Epidermal melanocyte (primary cell): ENCODE measurements at regions not wholly inside any gene's neighbourhood (a gene's known extent, or its start where the extent isn't known, plus 50 kb on each side); places are given as distances from the start of the nearest gene placed in this dataset.

Experiments
- DNase-seq: peaks from one replicate; pipeline ENCODE4 v3.0.0; 2011; ENCODE audit warnings: low spot score; ENCODE audit not compliant: insufficient read length

- DNase-seq, result no peak
Measured at GRCh38 chr9:135008416-135008815, 79.1 kb upstream of the OLFM1 start.

- no peak for DNase-seq
Measured at GRCh38 chr9:135009051-135009560, 78.4 kb upstream of the OLFM1 start.

GRCh38 chr9:135009794-135010585 is 77.5 kb upstream of the OLFM1 start:
- DNase-seq, result no peak

- no peak for DNase-seq
Measured at GRCh38 chr9:135010586-135010860, 76.9 kb upstream of the OLFM1 start.

GRCh38 chr9:135010921-135011320 is 76.5 kb upstream of the OLFM1 start:
- DNase-seq, result no peak

- no peak for DNase-seq
Measured at GRCh38 chr9:135012166-135012565, 75.3 kb upstream of the OLFM1 start.

- DNase-seq, result no peak
Measured at GRCh38 chr9:135014311-135015010, 73.0 kb upstream of the OLFM1 start.

- DNase-seq, result no peak
Measured at GRCh38 chr9:135015096-135015495, 72.4 kb upstream of the OLFM1 start.

GRCh38 chr9:135015565-135015964 is 71.9 kb upstream of the OLFM1 start:
- DNase-seq, result no peak

GRCh38 chr9:135016037-135016640 is 71.3 kb upstream of the OLFM1 start:
- no peak for DNase-seq

GRCh38 chr9:135016876-135017275 is 70.6 kb upstream of the OLFM1 start:
- no peak for DNase-seq

GRCh38 chr9:135017899-135018298 is 69.6 kb upstream of the OLFM1 start:
- DNase-seq, result no peak

GRCh38 chr9:135018306-135018915 is 69.1 kb upstream of the OLFM1 start:
- no peak for DNase-seq

- no peak for DNase-seq
Measured at GRCh38 chr9:135019224-135019623, 68.2 kb upstream of the OLFM1 start.

- DNase-seq, result no peak
Measured at GRCh38 chr9:135020481-135021392, 66.7 kb upstream of the OLFM1 start.

GRCh38 chr9:135021393-135021789 is 66.1 kb upstream of the OLFM1 start:
- no peak for DNase-seq

GRCh38 chr9:135022191-135022870 is 65.1 kb upstream of the OLFM1 start:
- DNase-seq, result no peak

- DNase-seq, result peak; percentile 68
Measured at GRCh38 chr9:135023088-135023785, 64.2 kb upstream of the OLFM1 start.

GRCh38 chr9:135023786-135024405 is 63.6 kb upstream of the OLFM1 start:
- DNase-seq, result no peak
